ENCODE measurements at regions not wholly inside any gene's neighbourhood (a gene's known extent, or its start where the extent isn't known, plus 50 kb on each side); places are given as distances from the start of the nearest gene placed in this dataset.

DNA sequence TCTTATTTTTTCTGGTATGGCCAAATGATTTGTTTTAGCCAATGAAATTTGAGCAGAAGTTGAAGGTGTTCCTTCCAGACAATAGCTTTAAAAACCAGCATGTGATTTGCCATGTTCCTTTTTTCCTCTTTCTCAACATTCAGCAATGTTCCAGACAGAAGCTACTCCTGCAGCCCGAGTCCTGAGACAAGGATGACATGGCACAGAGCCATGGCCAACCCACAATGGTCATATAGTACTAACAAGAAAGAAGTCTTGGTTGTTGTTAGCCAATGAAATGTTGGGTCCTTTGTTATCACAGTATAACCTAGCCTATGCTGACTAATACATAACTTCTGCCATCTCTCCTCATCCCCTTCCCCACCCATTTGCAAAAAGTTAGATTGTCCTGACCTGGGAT is 211.1 kb upstream of the STT3B start:
- TF ChIP-seq, protein P1, sequence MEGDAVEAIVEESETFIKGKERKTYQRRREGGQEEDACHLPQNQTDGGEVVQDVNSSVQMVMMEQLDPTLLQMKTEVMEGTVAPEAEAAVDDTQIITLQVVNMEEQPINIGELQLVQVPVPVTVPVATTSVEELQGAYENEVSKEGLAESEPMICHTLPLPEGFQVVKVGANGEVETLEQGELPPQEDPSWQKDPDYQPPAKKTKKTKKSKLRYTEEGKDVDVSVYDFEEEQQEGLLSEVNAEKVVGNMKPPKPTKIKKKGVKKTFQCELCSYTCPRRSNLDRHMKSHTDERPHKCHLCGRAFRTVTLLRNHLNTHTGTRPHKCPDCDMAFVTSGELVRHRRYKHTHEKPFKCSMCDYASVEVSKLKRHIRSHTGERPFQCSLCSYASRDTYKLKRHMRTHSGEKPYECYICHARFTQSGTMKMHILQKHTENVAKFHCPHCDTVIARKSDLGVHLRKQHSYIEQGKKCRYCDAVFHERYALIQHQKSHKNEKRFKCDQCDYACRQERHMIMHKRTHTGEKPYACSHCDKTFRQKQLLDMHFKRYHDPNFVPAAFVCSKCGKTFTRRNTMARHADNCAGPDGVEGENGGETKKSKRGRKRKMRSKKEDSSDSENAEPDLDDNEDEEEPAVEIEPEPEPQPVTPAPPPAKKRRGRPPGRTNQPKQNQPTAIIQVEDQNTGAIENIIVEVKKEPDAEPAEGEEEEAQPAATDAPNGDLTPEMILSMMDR (IDR thresholded peaks at IDR 0.05) = no peak
- TF ChIP-seq POLR2A (IDR thresholded peaks at IDR 0.05) = no peak

All from esophagus squamous epithelium (tissue), 4 donors.